H9 (cell line): ENCODE measurements at regions not wholly inside any gene's neighbourhood (a gene's known extent, or its start where the extent isn't known, plus 50 kb on each side); places are given as distances from the start of the nearest gene placed in this dataset.

Experiments used
- DNase-seq: peaks from one replicate; pipeline ENCODE4 v3.0.0-alpha.2; 2017
- H2AFZ ChIP-seq: one replicate; pipeline ENCODE4 v1.6.1; 2013; ENCODE audit warnings: mild to moderate bottlenecking, low read length, control low read depth, moderate library complexity
- H2AK5ac ChIP-seq: 2 replicates; pipeline ENCODE4 v1.6.1; 2013; ENCODE audit warnings: low read length, control low read depth, mixed read lengths; ENCODE audit not compliant: insufficient read length
- H2BK120ac ChIP-seq: one replicate; pipeline ENCODE4 v1.6.1; 2013; ENCODE audit warnings: low read depth, mild to moderate bottlenecking, low read length, control low read depth, inconsistent platforms; ENCODE audit not compliant: poor library complexity, severe bottlenecking
- H2BK12ac ChIP-seq: 2 replicates; pipeline ENCODE4 v1.6.1; 2013; ENCODE audit warnings: low read length, control low read depth, mixed read lengths, low read depth; ENCODE audit not compliant: insufficient read length
- H2BK15ac ChIP-seq: 2 replicates; pipeline ENCODE4 v1.6.1; 2013; ENCODE audit warnings: low read depth, low read length, control low read depth
- H2BK20ac ChIP-seq: one replicate; pipeline ENCODE4 v1.6.1; 2013; ENCODE audit warnings: low read depth, mild to moderate bottlenecking, low read length, control low read depth, inconsistent platforms; ENCODE audit not compliant: poor library complexity, severe bottlenecking
- H2BK5ac ChIP-seq: 2 replicates; pipeline ENCODE4 v1.6.1; 2013; ENCODE audit warnings: low read length, control low read depth, mixed read lengths; ENCODE audit not compliant: insufficient read length
- H3K14ac ChIP-seq: 2 replicates; pipeline ENCODE4 v1.6.1; 2013; ENCODE audit warnings: low read length, control low read depth; ENCODE audit not compliant: insufficient read depth
- H3K18ac ChIP-seq: 2 replicates; pipeline ENCODE4 v1.6.1; 2013; ENCODE audit warnings: low read depth, mild to moderate bottlenecking, mixed read lengths, low read length, control low read depth; ENCODE audit not compliant: insufficient read length
- H3K23ac ChIP-seq: 2 replicates; pipeline ENCODE4 v1.6.1; 2013; ENCODE audit warnings: low read length, control low read depth, mixed read lengths, low read depth; ENCODE audit not compliant: insufficient read length
- H3K23me2 ChIP-seq: 2 replicates; pipeline ENCODE4 v1.6.1; 2013; ENCODE audit warnings: low read depth, mild to moderate bottlenecking, mixed read lengths, low read length, control low read depth; ENCODE audit not compliant: insufficient read length, poor library complexity, severe bottlenecking
- H3K27ac ChIP-seq: 2 replicates; pipeline ENCODE4 v1.5.1; 2013; ENCODE audit warnings: low read length, control low read depth, mixed read lengths, low read depth; ENCODE audit not compliant: insufficient read length
- H3K27me3 ChIP-seq: 2 replicates; pipeline ENCODE4 v1.6.1; 2013; ENCODE audit warnings: low read length, control low read depth, inconsistent platforms; ENCODE audit not compliant: insufficient read depth
- H3K4ac ChIP-seq: 2 replicates; pipeline ENCODE4 v1.6.1; 2013; ENCODE audit warnings: low read depth, mild to moderate bottlenecking, control low read depth, inconsistent platforms, low read length, moderate library complexity
- H3K4me1 ChIP-seq: 2 replicates; pipeline ENCODE4 v1.6.1; 2013; ENCODE audit warnings: low read length, control low read depth, inconsistent platforms; ENCODE audit not compliant: insufficient read depth
- H3K4me2 ChIP-seq: 2 replicates; pipeline ENCODE4 v1.6.1; 2013; ENCODE audit warnings: low read length, control low read depth, mixed read lengths; ENCODE audit not compliant: insufficient read length, insufficient read depth
- H3K56ac ChIP-seq: 2 replicates; pipeline ENCODE4 v1.6.1; 2013; ENCODE audit warnings: low read depth, mild to moderate bottlenecking, mixed read lengths, low read length, control low read depth; ENCODE audit not compliant: insufficient read length
- H3K79me1 ChIP-seq: 2 replicates; pipeline ENCODE4 v1.6.1; 2013; ENCODE audit warnings: low read depth, mild to moderate bottlenecking, moderate library complexity, low read length, control low read depth, inconsistent platforms; ENCODE audit not compliant: insufficient read depth, poor library complexity, severe bottlenecking
- H3K79me2 ChIP-seq: 2 replicates; pipeline ENCODE4 v1.6.1; 2013; ENCODE audit warnings: low read length, control low read depth, inconsistent platforms; ENCODE audit not compliant: insufficient read depth
- H3K9ac ChIP-seq: 2 replicates; pipeline ENCODE4 v1.6.1; 2013; ENCODE audit warnings: low read length, control low read depth, mixed read lengths; ENCODE audit not compliant: insufficient read length; ENCODE audit errors: extremely low read depth
- H3K9me3 ChIP-seq: one replicate; pipeline ENCODE4 v1.6.1; 2013; ENCODE audit warnings: low read depth, low read length, inconsistent platforms; ENCODE audit not compliant: control insufficient read depth
- H3T11ph ChIP-seq: one replicate; pipeline ENCODE4 v1.6.1; 2013; ENCODE audit warnings: mild to moderate bottlenecking, low read length, control low read depth, inconsistent platforms
- H4K20me1 ChIP-seq: one replicate; pipeline ENCODE4 v1.6.1; 2013; ENCODE audit not compliant: control insufficient read depth, insufficient read length, insufficient read depth
- H4K5ac ChIP-seq: 2 replicates; pipeline ENCODE4 v1.6.1; 2013; ENCODE audit warnings: low read depth, mild to moderate bottlenecking, mixed read lengths, low read length, control low read depth; ENCODE audit not compliant: insufficient read length
- H4K8ac ChIP-seq: replicated peaks from 2 replicates; pipeline ENCODE4 v1.6.1; 2013; ENCODE audit warnings: low read length, control low read depth, mixed read lengths, low read depth; ENCODE audit not compliant: insufficient read length
- H4K91ac ChIP-seq: 2 replicates; pipeline ENCODE4 v1.6.1; 2013; ENCODE audit warnings: low read depth, mild to moderate bottlenecking, moderate library complexity, mixed read lengths, low read length, control low read depth; ENCODE audit not compliant: insufficient read length
- H3K27ac Mint-ChIP-seq, 3 experiments: 2 replicates in 2 of 3; 3 replicates in 1 of 3; pipeline ENCODE4 v1.8.0; 2020 to 2021; ENCODE audit warnings: mixed read lengths in 3 of 3, mild to moderate bottlenecking in 1 of 3, moderate library complexity in 1 of 3
- H3K27me3 Mint-ChIP-seq: 2 replicates; pipeline ENCODE4 v1.8.0; 2021; ENCODE audit warnings: low read depth, mild to moderate bottlenecking, moderate library complexity, mixed read lengths
- H3K36me3 Mint-ChIP-seq, 3 experiments: 2 replicates in 2 of 3; 3 replicates in 1 of 3; pipeline ENCODE4 v1.8.0; 2020 to 2021; ENCODE audit warnings: low read depth in 3 of 3, mixed read lengths in 3 of 3; ENCODE audit not compliant: insufficient read depth in 1 of 3
- H3K4me1 Mint-ChIP-seq, 2 experiments: 2 replicates each; pipeline ENCODE4 v1.8.0; 2020; ENCODE audit warnings: mixed read lengths in 2 of 2
- H3K4me3 Mint-ChIP-seq, 2 experiments: 2 replicates in 1 of 2; 3 replicates in 1 of 2; pipeline ENCODE4 v1.8.0; 2020 to 2021; ENCODE audit warnings: mild to moderate bottlenecking in 2 of 2, mixed read lengths in 2 of 2, moderate library complexity in 1 of 2
- H3K9me3 Mint-ChIP-seq, 2 experiments: 2 replicates in 1 of 2; 3 replicates in 1 of 2; pipeline ENCODE4 v1.8.0; 2020; ENCODE audit warnings: mild to moderate bottlenecking in 2 of 2, mixed read lengths in 2 of 2, moderate library complexity in 1 of 2
- WGBS: extraction: QIAGEN DNeasy Blood & Tissue Kit; methylation state at CpG from one replicate; pipeline ENCODE4 v1.1.7; 2013; ENCODE audit warnings: missing lambda C conversion rate, low lambda C conversion rate, mixed read lengths; ENCODE audit not compliant: insufficient read length; ENCODE audit errors: extremely low coverage; 5-methylcytosine and 5-hydroxymethylcytosine counted together
- TF ChIP-seq, protein P1 (sequence below): fragments of 200-600 bp; sonication (generic); conservative IDR thresholded peaks from 3 replicates; pipeline ENCODE4 v1.8.0; 2021; ENCODE audit warnings: antibody characterized with exemption, mild to moderate bottlenecking

DNA sequence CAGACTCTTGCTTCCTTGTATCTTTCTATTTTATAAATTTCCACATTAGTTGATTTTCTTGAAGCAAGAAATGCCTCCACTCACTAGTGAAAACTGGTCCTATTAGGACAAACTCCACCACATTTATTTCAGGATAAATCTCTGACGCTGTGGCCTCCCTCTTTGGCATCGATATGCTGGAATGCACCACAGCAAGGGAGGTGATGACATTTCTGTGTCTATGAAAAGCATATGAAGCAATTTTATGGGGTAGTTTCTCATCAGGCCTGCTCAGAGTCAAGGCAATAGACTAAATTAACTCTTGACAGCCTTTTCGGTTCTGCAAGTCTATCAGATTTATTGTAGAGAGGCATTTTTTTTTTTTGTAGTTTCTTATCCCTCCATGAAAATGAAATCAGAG lies 304.4 kb downstream of the ZEB1 start:
- H3K4me1 ChIP-seq: 0 out of 2 replicates have a peak, but pooled peaks cover 3% of the 10 kb centered on the region
- H2BK15ac ChIP-seq: no peak overlapping the region
- no peak overlapping the region for H3K27ac ChIP-seq
- H3T11ph ChIP-seq: no peak overlapping the region
- H3K4ac ChIP-seq: no peak overlapping the region
- no peak overlapping the region for H4K8ac ChIP-seq
- no peak overlapping the region for H3K4me2 ChIP-seq
- no peaks in the 10 kb centered on the region for H4K20me1 ChIP-seq
- no peaks in the 10 kb centered on the region for H3K9me3 ChIP-seq
- no peak overlapping the region for H2BK120ac ChIP-seq
- H3K56ac ChIP-seq: no peak overlapping the region
- no peak overlapping the region for H4K5ac ChIP-seq
- no peaks in the 10 kb centered on the region for H3K27me3 ChIP-seq
- no peak overlapping the region for H3K9ac ChIP-seq
- no peak overlapping the region for H2BK12ac ChIP-seq
- TF ChIP-seq, protein P1, sequence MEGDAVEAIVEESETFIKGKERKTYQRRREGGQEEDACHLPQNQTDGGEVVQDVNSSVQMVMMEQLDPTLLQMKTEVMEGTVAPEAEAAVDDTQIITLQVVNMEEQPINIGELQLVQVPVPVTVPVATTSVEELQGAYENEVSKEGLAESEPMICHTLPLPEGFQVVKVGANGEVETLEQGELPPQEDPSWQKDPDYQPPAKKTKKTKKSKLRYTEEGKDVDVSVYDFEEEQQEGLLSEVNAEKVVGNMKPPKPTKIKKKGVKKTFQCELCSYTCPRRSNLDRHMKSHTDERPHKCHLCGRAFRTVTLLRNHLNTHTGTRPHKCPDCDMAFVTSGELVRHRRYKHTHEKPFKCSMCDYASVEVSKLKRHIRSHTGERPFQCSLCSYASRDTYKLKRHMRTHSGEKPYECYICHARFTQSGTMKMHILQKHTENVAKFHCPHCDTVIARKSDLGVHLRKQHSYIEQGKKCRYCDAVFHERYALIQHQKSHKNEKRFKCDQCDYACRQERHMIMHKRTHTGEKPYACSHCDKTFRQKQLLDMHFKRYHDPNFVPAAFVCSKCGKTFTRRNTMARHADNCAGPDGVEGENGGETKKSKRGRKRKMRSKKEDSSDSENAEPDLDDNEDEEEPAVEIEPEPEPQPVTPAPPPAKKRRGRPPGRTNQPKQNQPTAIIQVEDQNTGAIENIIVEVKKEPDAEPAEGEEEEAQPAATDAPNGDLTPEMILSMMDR: no peak
- H3K27ac Mint-ChIP-seq: no peak overlapping the region
- no peak overlapping the region for H3K23ac ChIP-seq
- no peak overlapping the region for H4K91ac ChIP-seq
- H3K4me1 Mint-ChIP-seq: peaks cover 10 to 18% of the 10 kb centered on the region in 2 experiments
- no peak overlapping the region for H3K18ac ChIP-seq
- no peaks in the 10 kb centered on the region; the same call in 1 of the 2 replicates for H3K27me3 Mint-ChIP-seq
- H3K23me2 ChIP-seq: no peaks in the 10 kb centered on the region
- H2AK5ac ChIP-seq: no peak overlapping the region
- H2BK20ac ChIP-seq: no peak overlapping the region
- peaks cover 10 to 28% (median 18%) of the 10 kb centered on the region in 3 experiments for H3K36me3 Mint-ChIP-seq
- no peak overlapping the region for H2AFZ ChIP-seq
- H3K9me3 Mint-ChIP-seq: peaks cover 25 to 33% of the 10 kb centered on the region in 2 experiments
- no peak overlapping the region for H2BK5ac ChIP-seq
- H3K79me1 ChIP-seq: no peaks in the 10 kb centered on the region
- DNase-seq: no peak
- no peaks in the 10 kb centered on the region for H3K79me2 ChIP-seq
- H3K14ac ChIP-seq: no peak overlapping the region
- no peak overlapping the region for H3K4me3 Mint-ChIP-seq
- WGBS: no CpG with 5 or more reads among the region's 3 CpGs
